CD4-positive, alpha-beta T cell treated with Interleukin-6 at 100 ng/mL for 8 hours (primary cell): ENCODE measurements at regions not wholly inside any gene's neighbourhood (a gene's known extent, or its start where the extent isn't known, plus 50 kb on each side); places are given as distances from the start of the nearest gene placed in this dataset.

Experiments used
- DNase-seq: peaks from one replicate; pipeline ENCODE4 v3.0.0-alpha.2; 2020; ENCODE audit warnings: mixed read lengths, low spot score

DNA sequence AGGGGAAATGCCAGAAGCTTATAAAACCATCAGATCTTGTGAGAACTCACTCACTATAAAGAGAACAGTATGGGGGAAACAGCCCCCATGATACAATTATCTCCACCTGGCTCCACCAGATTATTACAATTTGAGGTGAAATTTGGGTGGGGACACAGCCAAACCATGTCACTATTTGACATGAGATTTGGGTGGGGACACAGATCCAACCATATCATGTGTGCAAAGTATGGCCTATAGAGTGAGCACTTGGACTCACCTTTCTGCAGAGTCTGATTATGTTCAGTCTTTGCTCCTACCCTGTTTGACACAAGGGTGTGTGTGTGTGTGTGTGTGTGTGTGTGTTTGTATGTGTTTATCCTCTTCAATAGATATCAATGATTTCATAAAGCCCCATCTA, 287.5 kb downstream of the ZNF536 start:
- DNase-seq, result no peak

DNA sequence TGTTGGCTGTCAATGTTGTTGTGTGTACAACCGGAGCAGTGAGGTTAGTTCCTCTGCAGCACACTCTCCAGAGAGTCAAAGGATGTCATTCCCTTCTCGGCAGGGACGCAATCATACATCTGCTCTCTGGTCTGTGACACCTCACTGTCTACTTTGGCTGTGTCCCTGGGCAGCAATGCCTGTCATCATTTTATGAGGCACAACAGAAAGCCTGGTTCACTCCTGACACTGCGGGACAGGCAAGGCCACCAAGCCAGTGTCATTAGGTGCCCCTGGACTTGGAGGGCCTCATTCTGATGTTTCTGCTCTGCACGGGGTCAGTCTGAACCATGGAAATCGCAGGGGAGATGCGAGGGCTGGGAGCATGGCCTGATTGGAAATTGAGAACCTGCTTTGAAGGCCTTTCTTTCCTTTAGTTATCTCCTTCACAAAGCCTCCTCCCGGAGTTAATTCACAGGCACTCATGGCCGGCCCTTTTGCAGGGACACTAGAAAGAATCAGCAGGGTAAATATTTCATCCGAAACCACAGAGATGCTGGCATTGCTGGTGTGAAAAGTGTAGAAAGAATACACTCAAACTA, 284.4 kb downstream of the ZNF536 start:
- no peak for DNase-seq

GRCh38 chr19:30653646-30654386, 281.6 kb downstream of the ZNF536 start:
- DNase-seq, result no peak

- no peak for DNase-seq
Measured at GRCh38 chr19:30652751-30653150, 280.6 kb downstream of the ZNF536 start.

DNA sequence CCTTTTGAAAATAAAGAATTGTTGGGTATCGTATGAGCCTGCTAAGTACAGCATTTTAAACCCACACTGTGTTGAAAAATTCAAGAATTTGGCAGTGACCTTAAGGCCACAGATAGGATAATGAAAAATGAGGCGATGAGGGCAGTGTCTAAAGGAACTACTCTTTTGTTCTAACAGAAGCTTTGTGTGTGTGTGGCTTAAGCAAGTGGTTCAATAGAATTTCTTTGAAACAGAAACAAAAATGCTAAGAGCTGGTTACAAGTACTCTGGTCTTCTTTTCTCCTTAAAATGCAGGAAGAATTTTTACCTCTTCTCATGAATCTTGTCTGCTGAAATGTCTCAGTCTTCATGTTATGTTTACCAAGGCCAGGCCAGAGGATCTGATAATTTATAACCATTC, 279.5 kb downstream of the ZNF536 start:
- no peak for DNase-seq

GRCh38 chr19:30651066-30651465, 278.9 kb downstream of the ZNF536 start:
- DNase-seq, result no peak

DNA sequence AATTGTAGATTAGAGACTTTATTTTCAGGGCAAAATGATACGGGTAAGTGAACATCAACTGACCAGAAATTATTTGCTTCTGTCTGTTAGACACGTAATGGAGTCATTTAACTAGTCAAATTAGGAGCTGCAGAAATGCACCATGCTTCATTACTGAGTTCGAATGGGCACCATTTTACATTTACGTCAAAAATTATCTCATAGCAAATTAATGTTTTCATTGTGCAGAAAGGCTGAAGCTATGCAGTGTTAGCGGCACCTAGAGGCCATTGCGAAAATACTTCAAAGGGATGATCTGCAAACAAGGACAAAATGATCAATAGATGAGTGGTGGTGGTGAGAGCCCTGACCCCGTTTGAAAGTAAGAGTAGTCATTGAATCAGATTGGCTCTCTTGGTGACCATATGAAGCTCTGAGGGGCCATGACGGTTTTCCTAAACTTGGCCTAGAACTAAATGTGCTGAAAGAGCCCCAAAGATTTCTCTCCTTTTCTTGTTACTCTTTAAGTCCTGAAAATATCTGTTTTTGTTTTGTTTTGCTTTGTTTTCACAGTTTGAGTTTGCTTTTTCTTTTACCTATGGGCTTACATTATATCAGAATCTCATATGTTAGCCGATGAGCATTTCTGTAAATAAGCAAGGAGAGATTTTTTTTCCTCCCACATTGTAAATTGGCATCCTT, 277.9 kb downstream of the ZNF536 start:
- no peak for DNase-seq

DNA sequence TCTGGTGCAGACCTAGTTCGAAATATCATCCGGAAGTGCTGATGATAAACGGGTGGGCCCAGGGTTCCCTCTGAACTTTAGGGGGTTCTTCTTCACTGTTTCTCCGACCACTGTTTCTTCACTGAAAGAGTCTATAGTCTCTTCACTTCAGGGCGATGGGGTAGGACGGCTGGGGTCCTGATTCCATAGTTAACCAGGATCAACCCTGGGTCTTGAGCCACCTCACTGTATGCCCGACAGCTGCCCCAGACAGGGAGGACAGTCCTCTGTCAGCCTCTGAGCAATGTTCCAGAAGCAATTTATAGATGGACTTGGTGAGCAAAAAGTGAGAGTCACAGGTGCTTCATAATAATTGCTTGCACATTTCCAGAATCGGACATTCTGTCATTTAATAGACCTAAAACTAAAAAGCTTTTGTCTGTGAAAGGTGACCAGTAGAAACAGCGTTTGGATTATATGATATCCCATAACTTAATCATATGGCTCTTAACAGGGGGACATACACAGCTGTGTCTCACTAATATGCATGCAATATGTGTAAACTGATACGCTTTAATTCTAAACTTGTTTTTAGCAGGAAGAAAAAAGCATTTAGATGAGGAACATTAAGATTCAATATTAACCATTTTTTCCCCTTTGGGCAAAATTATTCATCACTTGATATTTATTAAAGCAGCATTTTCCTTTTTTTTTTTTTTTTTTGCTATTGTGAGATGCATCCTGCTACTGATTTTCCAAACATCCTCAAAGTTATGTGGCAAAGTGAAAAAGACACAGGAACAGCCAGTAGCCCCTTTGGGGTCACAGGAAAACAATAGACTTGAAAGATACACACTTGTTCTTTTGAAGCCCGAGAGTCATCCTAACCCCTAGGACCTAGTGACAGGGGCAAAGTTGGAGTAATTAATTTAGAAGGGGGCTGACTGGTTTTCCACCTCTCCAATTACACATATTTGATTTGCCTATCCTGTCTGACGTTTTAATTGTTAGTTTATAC, 277.0 kb downstream of the ZNF536 start:
- DNase-seq, result no peak

DNA sequence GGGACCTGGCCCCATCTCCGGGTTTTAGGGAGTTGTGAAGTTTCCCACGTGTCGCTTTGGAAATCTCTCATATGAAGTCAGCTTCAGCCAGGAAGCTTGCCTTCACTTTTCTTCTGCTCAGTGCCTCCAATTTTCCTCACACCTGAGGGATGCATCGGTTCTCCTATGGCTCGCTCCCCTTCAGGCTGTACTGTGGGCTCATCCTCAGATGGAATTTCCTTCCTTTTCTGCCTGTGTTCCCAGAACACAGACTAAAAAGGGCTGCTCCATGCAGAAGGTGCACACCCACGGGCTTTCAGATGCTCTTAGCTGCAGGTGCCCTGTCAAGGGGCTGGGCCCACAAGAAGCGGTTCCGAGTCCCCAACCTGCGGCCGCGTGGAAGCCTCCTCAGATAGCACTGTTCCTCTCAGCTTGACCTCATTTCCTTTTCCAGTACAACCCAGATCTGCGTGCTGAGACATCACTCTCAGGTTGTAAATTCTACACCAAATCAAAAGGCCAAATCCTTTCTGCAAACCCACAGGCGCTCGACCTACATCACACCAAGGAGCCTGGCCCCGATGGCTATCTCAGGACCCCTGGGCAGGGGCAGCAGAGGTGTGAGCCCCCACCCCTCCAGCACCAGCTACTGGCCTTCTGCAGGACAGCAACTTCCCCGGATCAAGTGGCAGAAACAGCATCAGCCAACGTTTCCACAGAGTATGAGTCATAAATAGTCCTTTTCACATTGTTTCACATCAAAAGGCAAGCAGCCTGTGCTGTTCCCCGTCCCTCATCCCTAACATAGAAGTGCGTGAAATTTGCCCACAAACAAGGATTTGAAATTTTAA, 275.9 kb downstream of the ZNF536 start:
- no peak for DNase-seq

DNA sequence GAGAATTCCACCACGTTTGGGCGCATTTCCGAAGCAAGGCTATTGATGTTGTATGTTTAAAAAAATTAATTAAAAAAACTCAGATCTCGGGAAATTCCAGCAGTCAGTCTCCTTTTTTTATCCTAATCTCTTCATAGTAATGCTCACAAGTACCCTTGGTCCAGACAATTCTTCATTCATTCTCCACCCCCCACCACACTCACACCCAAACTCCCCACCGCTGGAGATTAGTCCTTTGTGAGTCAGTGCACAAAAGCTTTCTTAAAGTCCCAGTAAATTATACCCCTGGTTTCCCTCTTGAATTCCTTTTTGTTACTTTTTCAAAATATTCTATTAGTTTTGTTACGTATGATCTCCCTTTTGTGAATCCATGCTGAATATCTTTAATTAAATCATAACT, 274.6 kb downstream of the ZNF536 start:
- no peak for DNase-seq

- no peak for DNase-seq
Measured at GRCh38 chr19:30645946-30646577, 273.9 kb downstream of the ZNF536 start.

- no peak for DNase-seq
Measured at GRCh38 chr19:30640252-30640965, 268.2 kb downstream of the ZNF536 start.

GRCh38 chr19:30638889-30639288, 266.7 kb downstream of the ZNF536 start:
- no peak for DNase-seq

DNA sequence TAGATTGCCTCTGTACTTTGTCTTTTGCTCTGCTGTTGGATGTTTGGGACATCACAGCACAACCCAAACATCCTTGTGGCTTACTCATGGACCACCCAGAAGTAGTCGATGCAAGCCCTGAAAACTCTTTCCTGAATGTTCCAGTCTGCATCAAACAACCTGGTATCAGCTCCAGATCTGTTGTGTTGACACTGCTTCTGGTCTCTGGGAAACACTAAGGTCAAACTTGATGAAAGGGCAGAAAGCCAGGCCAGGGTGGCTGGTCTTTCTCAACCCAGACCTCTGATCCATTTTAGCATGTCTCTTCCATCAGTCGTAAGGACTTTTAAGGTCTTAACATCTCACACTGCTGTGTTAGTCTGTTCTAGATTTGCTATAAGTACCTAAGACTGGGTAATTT, 265.7 kb downstream of the ZNF536 start:
- DNase-seq, result no peak

- DNase-seq, result no peak
Measured at GRCh38 chr19:30634996-30635975, 263.1 kb downstream of the ZNF536 start.

DNA sequence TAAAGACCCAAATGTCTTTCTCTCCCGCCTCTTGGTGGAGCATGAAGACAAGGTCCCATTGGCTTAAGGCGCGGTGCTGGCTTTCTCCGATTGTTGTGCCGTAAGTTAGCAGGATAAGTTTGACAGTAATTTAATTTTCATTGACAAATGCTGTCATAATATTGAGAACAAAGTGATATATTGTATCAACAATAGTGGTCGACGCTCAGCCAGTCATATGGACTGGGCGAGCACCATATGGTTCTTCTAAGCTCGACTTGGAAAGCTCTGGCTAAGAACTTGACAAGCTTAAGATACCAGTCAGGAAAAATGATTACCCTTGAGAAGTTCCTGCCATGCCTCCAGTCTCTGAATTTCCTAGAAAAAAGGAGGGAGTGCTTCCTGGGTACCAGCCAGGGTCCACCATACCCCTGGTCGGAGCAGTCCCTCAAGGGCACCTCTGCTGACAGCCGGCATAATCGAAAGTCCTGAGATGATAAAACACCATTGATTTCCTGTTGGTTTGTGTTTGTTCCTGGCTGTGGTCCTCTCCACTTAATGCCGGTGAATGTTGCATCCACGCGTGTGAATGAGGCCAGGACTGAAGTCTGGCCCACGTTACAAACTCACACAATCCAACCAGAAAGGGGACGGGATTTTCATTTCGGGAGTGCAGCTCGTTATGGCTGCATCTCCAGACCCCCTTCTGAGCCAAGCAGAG, 262.1 kb downstream of the ZNF536 start:
- DNase-seq, result no peak

- no peak for DNase-seq
Measured at GRCh38 chr19:30631033-30631370, 258.8 kb downstream of the ZNF536 start.

DNA sequence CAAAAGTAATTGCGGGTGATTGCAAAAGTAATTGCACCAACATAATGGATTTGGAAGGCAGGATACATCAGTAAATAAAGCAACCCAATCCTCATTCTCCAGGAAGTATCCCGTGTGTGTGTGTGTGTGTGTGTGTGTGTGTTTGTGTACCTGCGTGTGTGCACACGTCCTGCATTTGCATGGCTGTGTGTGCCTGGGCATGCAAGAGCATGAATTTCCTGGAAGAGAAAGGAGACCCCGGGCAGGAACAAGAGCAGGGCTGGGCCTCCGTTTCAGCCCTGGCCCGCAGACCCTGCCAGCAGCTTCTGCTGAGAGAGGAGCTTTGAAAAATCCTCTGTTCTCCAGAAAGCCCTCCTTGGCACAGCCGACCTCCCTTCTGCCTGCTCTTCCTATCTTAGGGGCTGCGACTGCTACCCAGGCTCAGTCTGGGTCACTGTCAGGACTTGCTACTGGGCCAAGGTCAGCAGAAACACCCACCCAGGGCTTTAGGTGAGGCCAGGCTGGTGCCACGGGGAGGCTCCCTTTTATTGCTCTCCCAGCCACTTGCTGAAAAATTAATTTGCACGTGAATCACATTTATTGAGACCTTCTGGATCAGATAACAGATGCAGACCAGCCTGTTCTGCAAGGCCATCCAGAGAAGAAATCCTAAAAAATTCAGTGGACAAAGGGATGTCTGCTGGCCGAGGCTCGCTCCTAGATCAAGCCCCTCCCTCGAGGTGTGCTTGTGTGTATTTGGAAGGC, 258.3 kb downstream of the ZNF536 start:
- DNase-seq, result no peak
